HG02943 (cell line): ENCODE measurements at regions not wholly inside any gene's neighbourhood (a gene's known extent, or its start where the extent isn't known, plus 50 kb on each side); places are given as distances from the start of the nearest gene placed in this dataset.

ENCODE experiments used
- ATAC-seq: cut with Tn5 transposase; IDR thresholded peaks from one replicate; pipeline ENCODE4 v1.9.1; 2021; ENCODE audit warnings: mild to moderate bottlenecking, low read depth, moderate library complexity; ENCODE audit not compliant: unreplicated experiment

DNA sequence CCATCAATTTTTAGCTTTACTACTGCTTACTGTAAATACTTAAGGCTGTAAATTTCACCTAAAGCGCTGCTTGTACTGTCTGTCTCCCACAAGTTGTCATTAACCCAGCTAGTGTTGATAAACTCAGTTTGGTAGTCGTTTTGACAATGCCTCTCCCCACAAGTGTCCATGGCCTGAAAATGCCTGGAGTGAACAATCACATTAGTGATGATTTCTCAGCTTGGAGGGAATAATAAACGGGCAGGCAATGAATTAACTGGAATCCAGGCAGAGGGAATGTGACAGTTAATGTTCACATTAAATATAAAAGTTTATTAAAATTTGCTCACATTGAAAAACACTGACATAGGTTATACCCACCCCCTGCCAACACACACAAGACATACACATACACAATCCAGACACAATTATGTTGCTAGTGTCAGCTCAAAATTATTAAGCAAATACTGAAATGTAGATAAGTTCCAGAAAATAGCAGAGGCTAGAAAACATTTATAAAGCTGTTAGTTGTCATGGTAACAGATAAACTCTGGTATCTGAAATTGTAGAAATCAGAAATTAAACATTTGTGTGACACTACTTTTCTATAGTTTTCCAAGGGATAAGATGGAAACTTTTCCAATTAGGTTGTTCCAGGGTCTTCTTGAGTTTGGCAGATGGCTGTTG, 341.9 kb downstream of the DIRAS2 start:
- no peak for ATAC-seq

DNA sequence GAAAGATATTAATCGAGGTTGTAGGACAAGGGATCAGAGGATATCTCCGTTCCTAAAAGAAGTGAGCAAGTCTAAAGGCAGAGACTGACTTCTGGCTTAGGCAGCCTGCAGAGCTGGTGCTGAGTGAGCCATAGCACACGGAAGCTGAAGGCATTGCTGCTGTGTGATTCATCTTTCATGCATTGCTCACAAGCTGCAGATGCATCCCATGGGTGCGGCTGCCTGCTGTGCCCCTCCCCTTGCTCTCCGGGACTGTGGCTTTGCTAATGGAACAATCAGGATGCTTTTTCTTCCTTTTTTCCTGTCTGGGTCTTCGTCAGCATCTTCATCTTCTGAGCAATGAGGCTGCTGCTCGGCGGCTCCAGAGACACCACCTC, 341.4 kb downstream of the DIRAS2 start:
- ATAC-seq = no peak

DNA sequence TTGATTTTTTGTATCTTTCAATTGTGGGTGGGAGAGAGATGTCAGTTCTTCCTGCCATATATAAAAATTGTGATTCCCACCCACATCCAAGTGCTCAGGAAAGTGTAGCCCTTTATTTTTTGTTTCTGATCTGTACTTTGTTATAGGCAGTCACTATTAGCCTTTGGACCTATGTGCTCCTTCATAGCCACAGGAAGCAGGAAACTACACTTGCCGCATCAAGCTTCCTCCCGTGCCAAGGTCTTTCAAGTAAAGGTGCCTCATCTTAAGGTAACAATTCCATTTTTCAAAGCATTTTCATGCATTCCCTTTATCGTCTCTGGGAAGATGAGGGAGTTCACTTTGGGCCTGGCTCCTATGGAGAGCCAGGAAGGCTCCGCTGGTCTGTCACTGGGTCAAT, 339.0 kb downstream of the DIRAS2 start:
- ATAC-seq = no peak

DNA sequence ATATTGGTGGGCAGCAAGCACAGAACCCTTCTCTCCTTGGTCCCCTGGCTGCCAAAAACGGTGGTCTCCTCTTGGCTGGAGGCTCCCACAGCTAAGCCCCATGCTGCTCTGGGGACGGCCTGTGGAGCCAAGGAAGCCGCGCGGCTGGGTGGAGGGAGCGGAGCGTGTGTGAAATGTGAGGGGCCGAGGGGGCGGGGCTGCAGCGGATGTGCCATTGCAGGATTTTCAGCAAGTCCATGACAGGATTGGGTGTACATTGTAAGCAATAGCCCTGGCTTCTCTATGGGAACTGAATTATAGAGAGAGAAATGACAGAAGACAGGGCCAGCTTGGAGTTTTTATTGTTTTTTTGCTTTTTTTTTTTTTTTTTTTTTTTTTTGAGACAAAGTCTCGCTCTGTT, 336.5 kb downstream of the DIRAS2 start:
- no peak for ATAC-seq

DNA sequence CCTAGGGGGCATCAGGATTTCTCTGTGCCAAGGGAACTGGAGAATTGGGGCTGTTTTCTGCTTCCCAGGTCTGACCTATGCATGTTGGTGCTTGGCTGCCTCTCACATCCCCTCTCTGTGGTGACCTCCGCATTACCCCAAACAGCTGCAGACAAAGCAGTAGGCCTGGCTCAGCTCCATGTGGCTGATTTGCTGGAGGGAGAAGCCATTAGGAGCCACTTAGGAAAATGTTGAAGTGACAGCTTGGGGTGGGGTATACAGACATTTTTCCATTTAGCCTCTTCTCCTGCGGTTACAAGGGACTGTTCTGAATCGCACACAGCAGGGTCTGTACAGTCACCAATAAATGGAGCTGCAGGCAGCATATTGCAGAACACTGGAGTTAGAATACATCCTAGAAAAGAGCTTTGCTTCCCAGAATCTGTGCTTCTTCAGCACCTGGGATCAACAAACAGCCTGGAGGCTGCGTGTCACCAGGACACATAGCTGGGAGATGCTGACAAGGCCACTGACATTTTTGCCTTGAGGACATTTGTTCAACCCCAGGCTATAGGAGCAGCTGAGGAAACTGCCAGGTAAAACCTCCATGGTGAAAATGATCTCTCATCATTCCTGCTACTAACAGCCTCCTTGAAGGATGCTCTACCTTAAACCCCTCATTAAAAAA, 335.3 kb downstream of the DIRAS2 start:
- ATAC-seq = no peak

DNA sequence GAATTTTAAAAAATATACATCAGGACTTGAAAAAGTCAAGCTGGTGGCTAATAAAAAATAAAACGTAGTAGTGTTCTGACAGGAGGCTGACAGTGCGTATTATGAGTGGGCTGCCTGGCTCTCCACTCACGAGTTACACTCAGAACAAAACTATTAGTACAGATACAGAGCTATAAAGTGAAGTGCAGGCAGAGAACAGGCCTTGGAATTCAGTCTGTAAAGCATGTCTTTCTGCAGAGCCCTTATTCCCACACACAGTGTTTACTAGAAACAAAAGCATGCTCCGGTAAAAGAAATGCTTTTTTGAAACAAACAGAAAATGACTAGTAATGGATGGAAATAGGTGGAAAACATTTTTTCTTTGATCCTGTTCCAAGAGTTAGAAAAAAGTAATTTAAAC, 334.7 kb downstream of the DIRAS2 start:
- no peak for ATAC-seq

DNA sequence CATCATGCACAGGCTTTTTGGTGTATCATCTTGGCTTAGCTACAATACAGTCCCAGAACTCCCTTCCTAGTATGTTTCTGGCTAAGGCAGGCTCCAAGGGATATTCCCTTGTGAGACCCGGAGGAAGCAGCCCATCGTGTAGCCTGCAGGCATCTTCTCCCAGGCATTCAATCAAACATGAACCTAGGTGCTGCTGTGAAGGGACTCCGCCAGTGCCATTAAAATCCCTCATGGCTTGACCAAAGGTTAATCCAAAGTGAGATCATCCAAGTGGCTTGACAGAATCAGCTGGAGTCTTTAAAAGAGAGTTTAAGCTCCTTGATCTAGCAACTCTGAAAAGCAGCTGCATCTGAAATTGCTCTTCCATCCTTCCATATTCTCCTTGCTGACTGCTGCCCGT, 333.9 kb downstream of the DIRAS2 start:
- ATAC-seq = no peak

DNA sequence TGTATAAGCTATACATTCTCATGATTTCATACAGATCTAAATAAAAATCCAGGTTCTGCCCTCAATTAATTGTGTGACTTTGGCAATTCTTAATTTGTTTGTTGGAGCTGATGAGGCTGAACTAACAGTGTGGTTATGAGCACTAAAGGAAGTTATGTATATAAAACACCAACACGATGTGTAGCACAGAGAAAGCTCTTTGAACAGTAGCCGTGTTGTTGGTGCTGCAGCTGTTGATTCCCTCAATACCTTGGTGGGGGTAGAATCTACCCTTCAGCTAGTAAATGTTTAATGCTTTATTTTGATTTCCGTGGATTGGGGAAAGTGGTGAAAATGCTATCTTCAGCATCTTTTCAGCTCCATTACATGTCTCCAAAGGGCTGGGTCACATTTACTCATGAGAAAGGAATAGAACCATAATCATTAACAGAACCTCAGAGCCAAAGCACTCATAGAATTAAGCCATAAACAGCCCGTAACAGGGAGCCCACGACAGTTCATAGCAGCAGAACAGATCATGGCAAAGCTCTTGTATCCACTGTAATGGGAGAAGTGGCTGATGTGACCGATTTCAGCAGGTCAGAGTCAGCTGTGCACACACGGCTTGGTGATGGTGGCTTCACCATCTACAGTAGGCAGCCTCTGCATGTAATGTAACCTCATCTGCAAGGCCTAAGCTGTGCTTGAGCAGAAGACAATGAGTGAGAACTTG, 332.7 kb downstream of the DIRAS2 start:
- no peak for ATAC-seq

DNA sequence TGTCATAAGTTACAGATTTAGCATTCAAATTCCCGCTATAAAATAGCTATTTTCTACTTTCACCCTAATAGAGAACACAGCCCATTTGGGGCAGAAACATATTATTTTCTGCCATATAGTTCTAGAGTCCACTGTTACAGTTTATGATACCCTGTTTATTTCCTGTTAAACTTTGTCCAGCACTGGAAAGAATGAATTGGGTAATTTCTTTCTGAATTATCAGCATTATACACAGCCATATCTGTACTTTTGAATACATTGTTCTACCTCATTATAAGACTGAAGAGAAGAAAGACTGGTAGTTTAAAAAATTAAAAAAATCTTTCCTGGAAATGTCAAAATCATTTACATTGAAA, 332.1 kb downstream of the DIRAS2 start:
- no peak for ATAC-seq

DNA sequence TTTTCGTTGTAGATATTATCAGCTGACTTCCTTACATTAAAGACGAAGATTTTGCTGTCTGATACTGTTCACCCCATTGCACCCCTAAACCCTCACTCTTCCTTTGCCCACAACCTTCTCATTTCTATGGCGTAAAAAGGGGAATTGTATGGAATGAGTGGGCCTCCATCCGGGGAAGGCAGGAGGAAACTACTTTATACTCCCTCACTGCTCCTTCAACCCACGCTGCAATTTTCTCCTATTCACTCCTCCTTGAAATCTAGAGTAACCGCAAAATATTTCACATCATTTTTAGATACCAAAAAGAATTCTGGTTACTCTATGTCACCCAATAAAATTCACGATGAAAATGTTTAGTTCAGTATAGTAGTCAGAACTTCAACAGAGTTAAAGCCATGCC, 330.8 kb downstream of the DIRAS2 start:
- no peak for ATAC-seq

DNA sequence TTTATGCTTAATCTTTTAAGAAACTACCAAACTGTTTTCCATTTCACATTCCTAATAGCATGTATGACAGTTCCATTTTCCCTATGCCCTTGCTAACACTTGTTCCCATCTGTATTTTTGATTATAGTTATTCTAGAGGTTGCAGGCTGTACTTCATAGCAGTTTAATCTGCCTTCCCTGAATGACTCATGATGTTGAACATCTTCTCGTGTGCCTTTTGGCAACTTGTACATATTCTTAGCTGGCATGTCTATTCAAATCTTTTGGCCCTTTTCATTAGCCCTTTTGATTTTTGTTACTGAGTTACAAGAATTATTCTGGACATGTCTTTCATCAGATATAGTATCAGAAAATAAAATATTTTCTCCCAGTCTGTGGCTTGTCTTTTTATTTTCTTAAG, 320.3 kb downstream of the DIRAS2 start:
- ATAC-seq = no peak

DNA sequence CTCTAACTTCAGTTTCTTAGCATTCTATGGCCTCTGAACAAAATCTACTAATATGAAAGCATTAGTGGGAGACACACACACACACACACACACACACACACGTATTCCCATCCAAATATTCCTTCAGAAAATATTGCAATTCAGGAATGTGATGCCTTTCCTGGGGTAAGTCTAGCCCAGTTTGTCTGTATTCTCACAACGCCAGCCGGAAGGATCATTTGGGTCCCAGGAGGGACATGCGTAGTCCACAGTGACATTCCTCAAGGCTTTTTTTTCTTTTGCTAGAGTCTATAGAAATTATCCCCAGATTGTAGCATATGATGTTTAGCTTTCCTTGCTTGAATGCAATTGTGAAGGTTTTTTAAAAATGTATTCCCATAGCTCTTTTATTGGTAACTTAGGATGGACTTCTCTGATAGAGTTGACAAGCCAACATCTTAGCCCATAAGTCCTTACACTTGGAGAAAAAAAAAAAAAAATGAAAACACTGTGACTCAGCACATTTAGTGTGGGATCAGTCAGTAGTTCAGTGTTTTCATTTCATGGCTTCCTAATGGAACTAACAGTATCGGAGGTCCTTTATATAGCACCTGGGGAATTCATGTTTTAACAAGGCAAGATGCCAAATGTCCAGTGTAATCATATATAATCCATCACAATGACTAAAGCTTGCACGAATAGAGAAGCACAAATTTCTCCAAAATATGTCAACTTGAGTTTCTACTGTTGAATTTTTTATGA, 316.5 kb downstream of the DIRAS2 start:
- no peak for ATAC-seq

DNA sequence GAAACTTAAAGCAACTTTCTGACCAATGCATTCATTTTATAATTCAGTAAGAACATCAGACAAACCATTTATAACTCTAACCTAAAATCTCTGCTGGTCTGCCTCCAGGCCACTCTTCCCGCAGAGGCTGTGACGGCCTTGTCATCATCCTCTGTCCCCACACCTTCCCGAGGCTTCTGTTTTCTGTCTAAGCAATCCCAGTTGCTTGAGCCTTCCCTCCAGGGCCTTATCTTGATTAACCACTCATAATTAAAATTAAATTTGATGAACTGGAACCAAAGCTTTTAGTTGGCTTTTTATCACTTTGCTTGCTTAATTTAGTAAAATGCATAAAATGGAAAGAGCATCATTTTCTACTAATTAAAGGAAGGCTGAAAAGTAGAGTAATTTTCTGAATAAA, 312.4 kb downstream of the DIRAS2 start:
- no peak for ATAC-seq

DNA sequence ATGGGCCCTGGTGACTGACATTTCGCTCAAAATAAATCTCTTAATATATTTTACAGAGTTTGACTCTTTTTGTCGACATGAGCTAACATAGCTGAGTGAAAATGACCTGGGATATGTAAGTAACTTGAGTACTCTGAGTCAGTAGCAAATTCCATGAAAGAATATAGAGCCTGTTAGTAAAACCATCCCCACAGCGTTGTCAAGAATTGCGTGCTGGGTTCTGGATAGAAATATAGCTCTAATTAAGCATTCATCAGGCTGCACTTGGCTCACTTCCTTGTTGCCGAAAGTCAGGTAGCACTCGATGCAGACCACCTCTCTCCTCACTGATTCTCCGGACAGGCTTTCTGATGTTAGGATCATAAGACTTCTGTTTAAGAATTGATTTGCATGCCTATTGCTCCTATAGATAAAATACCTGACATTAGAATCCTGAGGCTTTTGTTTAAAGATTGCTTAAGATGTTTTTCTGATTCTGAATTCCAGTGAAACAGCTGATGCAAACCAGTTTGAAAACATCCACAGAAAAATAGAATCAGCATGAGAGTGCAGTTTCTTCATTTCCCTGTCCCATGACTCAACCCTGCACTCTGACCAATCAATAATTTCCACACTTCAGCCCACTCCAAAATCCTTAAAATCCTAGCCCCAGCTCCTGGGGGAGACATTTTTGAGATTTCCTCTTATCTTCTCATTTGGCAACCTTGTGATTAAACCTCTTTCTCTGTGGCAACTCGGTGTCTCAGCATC, 310.6 kb downstream of the DIRAS2 start:
- ATAC-seq = no peak

DNA sequence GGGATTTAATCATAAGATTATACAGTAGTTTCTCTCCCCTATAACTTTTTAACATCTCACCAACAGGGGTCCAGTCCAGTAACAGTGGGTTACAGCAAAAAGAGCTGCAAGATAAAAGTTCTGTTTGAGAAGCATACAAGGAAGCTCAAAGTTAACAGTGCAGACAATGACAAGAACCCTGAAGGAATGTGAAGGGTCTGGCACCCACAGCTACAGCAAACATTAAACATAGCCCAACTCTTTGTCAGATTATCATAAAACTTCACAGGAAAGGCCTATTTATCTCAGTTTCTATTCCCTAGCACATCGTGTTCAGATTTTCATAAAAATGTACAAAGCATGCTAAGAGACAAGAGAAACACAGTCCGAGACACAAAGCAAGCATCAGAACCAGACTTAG, 309.4 kb downstream of the DIRAS2 start:
- ATAC-seq = no peak

DNA sequence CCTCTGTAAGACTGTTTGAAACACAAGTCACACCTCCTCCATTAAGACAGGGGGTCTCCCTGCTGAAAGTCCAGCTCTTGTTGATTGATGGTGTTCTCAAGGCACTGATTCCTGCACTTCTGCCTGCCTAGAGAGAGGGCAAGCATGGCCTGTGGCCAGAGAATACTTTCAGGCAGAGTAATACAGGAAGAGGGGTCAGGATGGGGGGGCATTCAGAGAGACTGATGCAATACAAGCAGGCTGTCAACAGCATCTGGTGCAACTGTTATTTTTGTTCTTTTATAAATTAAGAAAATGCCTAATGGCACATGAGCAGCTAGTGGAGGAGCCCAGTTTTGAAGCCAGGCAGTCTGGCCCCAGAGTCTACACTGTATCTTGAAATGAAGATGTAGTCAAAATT, 302.2 kb downstream of the DIRAS2 start:
- ATAC-seq = no peak

DNA sequence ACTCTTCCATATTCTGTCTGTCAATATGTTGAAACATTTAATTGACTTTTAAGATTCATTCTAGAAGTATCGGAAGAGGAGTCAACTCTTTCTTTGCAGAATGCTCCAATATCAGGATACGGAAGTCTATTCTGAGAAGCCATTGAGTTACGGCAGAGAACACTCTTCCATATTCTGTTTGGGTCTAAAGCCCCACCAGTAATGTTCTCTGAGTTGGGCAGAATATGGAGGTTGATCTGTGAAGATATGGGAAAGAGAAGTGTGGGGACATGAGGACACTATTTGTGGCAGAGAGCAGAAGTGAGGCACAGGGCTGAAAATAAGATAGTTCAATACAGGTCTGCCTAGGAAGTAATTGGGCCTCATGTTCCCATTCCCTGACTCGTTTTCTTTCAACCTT, 300.0 kb downstream of the DIRAS2 start:
- no peak for ATAC-seq

DNA sequence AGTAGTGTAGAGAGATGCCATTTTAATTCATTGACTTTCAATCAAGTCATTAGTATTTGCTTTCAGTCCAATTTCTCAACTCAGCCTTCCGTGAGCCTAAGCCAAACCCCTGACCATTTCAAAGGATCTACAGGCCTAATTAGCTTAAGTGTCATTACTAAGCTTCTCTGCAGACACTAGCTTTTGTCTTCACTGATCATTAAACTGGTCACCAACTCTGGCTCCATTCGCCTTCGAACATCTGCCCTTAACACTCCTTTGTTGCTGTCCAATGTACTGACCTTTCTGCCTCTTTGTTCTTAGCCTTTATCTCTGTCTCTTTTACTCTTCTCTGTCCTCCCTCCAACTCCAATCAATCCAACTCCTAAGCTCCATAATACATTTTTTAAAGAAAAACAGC, 299.3 kb downstream of the DIRAS2 start:
- no peak for ATAC-seq

DNA sequence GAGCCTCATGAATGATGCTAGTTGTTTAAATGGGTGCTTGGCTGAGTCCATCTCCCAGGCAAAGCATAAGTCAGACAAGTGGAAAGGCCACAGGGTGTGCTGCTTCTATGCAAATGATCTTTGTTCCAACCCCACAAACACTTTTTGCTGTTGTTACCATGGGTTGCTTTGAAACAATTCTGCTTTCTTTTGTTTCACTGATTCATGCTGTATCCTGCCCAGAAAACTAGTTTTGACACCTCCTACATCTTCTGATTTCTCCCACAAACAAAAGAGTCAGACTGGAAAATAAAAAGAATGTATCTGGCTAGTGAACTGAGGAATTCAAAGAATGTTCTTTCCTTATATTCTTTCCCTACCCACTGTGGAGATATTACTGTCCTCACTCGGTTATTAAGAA, 298.6 kb downstream of the DIRAS2 start:
- ATAC-seq = no peak

DNA sequence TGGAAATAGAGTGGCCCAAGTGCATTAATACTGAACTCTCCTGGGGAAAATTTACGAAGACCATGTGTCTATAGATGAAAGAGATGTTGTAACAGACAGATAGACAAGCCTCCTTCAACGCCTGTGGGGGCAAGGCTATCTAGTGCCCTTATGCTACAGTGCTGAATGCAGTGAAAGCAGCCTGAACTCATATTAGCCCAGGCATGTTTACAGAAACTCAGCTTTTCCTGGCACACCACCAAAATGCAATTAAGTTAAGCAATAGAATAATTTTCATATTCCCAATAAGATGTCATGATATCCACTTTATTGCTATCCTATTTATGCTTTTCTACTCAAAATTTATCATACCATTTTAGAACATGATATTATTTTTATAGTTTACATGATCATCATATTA, 277.0 kb downstream of the DIRAS2 start:
- ATAC-seq = no peak

DNA sequence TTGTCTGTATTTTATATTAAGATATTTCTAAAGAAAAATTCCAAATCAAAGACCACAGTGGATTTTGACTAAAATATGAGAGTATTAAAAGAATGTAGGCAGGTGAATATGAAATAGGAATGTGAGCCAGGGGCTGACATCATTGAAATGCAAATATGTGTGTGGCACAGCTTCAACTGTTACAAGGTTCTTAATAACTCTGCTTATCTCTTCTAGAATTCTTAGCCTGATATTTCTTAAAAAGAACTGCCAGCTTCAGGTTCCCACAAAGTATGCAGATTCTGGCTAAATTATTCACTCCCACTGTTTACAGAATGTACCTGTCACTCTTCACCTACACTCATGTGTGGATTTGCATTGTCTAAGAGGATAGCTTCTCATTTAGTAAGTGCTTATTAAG, 274.4 kb downstream of the DIRAS2 start:
- ATAC-seq = no peak
